Loucy (cell line): ENCODE measurements at regions not wholly inside any gene's neighbourhood (a gene's known extent, or its start where the extent isn't known, plus 50 kb on each side); places are given as distances from the start of the nearest gene placed in this dataset.

Experiments used
- H2AFZ ChIP-seq: fragments of 200-600 bp; sonication (generic); 2 replicates; pipeline ENCODE4 v1.6.0; 2016; ENCODE audit warnings: antibody characterized with exemption, mild to moderate bottlenecking, low read length, moderate library complexity
- H3F3A ChIP-seq: fragments of 200-600 bp; 2 replicates; pipeline ENCODE4 v1.6.0; 2016; ENCODE audit warnings: antibody characterized with exemption, low read depth, mild to moderate bottlenecking
- H3K27me3 ChIP-seq: fragments of 200-600 bp; sonication (generic); 2 replicates; pipeline ENCODE4 v1.6.1; 2014; ENCODE audit warnings: low read length, mild to moderate bottlenecking; ENCODE audit not compliant: insufficient read depth, poor library complexity, severe bottlenecking
- H3K36me3 ChIP-seq: fragments of 200-600 bp; sonication (generic); 2 replicates; pipeline ENCODE4 v1.6.1; 2016; ENCODE audit warnings: low read length; ENCODE audit not compliant: insufficient read depth
- H3K4me1 ChIP-seq: fragments of 200-600 bp; sonication (generic); 2 replicates; pipeline ENCODE4 v1.5.1; 2014; ENCODE audit warnings: low read length, mild to moderate bottlenecking; ENCODE audit not compliant: insufficient read depth, poor library complexity, severe bottlenecking
- H3K4me2 ChIP-seq: fragments of 200-600 bp; sonication (generic); 2 replicates; pipeline ENCODE4 v1.6.0; 2014; ENCODE audit warnings: antibody characterized with exemption, low read length, low read depth, mild to moderate bottlenecking; ENCODE audit not compliant: poor library complexity, severe bottlenecking
- H3K4me3 ChIP-seq: fragments of 200-600 bp; sonication (generic); 2 replicates; pipeline ENCODE4 v1.5.1; 2014; ENCODE audit warnings: low read length, mild to moderate bottlenecking, mixed read lengths; ENCODE audit not compliant: poor library complexity, severe bottlenecking
- H3K79me2 ChIP-seq: fragments of 200-600 bp; sonication (generic); 2 replicates; pipeline ENCODE4 v1.6.1; 2014; ENCODE audit warnings: low read length; ENCODE audit not compliant: insufficient read depth
- H3K9ac ChIP-seq: fragments of 200-600 bp; sonication (generic); 2 replicates; pipeline ENCODE4 v1.6.0; 2014; ENCODE audit warnings: mild to moderate bottlenecking, low read depth, low read length, moderate library complexity; ENCODE audit not compliant: poor library complexity, severe bottlenecking
- H3K9me2 ChIP-seq: fragments of 200-600 bp; sonication (generic); replicated peaks from 2 replicates; pipeline ENCODE4 v1.6.1; 2016; ENCODE audit warnings: low read depth, low read length, mixed read lengths
- H3K9me3 ChIP-seq: fragments of 200-600 bp; sonication (generic); 2 replicates; pipeline ENCODE4 v1.6.1; 2014; ENCODE audit warnings: mild to moderate bottlenecking, antibody characterized with exemption, low read length, low read depth; ENCODE audit not compliant: insufficient read depth
- H4K20me1 ChIP-seq: fragments of 200-600 bp; sonication (generic); 2 replicates; pipeline ENCODE4 v1.6.0; 2014; ENCODE audit warnings: antibody characterized with exemption, low read length, mild to moderate bottlenecking; ENCODE audit not compliant: insufficient read depth, poor library complexity, severe bottlenecking
- EZH2phosphoT487 ChIP-seq: fragments of 200-600 bp; IDR thresholded peaks from 2 replicates; pipeline ENCODE4 v1.6.1; 2018; ENCODE audit warnings: antibody characterized with exemption, mild to moderate bottlenecking, moderate library complexity, borderline replicate concordance
- TF ChIP-seq, protein P1 (sequence below): fragments of 200-600 bp; sonication (generic); conservative IDR thresholded peaks from 2 replicates; pipeline ENCODE4 v1.5.1; 2014; ENCODE audit warnings: mild to moderate bottlenecking, antibody characterized with exemption, low read length

GRCh38 chrX:39311646-39312045 lies 510.4 kb downstream of the MID1IP1 start:
- Histone ChIP-seq H2AFZ (peak overlapping the region; percentile 29; the same call in 1 of the 2 replicates), H3K4me2 (peak overlapping the region; percentile 63), H3K27me3 (no peaks in the 10 kb centered on the region), H4K20me1 (no peaks in the 10 kb centered on the region), H3K9ac (peak overlapping the region; percentile 41), H3K9me2 (no peaks in the 10 kb centered on the region), H3K4me1 (peaks cover 71% of the 10 kb centered on the region), H3K9me3 (no peaks in the 10 kb centered on the region), H3K36me3 (no peaks in the 10 kb centered on the region), H3K4me3 (peak overlapping the region; percentile 28), H3K79me2 (no peaks in the 10 kb centered on the region), H3F3A (no peaks in the 10 kb centered on the region)
- TF ChIP-seq, protein P1, sequence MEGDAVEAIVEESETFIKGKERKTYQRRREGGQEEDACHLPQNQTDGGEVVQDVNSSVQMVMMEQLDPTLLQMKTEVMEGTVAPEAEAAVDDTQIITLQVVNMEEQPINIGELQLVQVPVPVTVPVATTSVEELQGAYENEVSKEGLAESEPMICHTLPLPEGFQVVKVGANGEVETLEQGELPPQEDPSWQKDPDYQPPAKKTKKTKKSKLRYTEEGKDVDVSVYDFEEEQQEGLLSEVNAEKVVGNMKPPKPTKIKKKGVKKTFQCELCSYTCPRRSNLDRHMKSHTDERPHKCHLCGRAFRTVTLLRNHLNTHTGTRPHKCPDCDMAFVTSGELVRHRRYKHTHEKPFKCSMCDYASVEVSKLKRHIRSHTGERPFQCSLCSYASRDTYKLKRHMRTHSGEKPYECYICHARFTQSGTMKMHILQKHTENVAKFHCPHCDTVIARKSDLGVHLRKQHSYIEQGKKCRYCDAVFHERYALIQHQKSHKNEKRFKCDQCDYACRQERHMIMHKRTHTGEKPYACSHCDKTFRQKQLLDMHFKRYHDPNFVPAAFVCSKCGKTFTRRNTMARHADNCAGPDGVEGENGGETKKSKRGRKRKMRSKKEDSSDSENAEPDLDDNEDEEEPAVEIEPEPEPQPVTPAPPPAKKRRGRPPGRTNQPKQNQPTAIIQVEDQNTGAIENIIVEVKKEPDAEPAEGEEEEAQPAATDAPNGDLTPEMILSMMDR, result no peak
- TF ChIP-seq EZH2phosphoT487, result no peak

GRCh38 chrX:39313146-39313545 lies 511.9 kb downstream of the MID1IP1 start:
- Histone ChIP-seq H3K9me3 (no peaks in the 10 kb centered on the region), H3K27me3 (no peaks in the 10 kb centered on the region), H2AFZ (no peak overlapping the region), H3K9ac (no peak overlapping the region), H3K79me2 (no peaks in the 10 kb centered on the region), H3K36me3 (no peaks in the 10 kb centered on the region), H3F3A (no peaks in the 10 kb centered on the region), H3K4me3 (no peak overlapping the region), H3K9me2 (no peaks in the 10 kb centered on the region), H4K20me1 (no peaks in the 10 kb centered on the region), H3K4me2 (no peak overlapping the region), H3K4me1 (peaks cover 69% of the 10 kb centered on the region)
- no peak for TF ChIP-seq EZH2phosphoT487
- TF ChIP-seq, protein P1, result no peak

- H3K9me3 ChIP-seq, result no peaks in the 10 kb centered on the region
- H3F3A ChIP-seq, result no peaks in the 10 kb centered on the region
- H3K9ac ChIP-seq, result no peak overlapping the region
- H3K4me2 ChIP-seq, result no peak overlapping the region
- H3K9me2 ChIP-seq, result no peaks in the 10 kb centered on the region
- no peaks in the 10 kb centered on the region for H3K27me3 ChIP-seq
- H4K20me1 ChIP-seq, result no peaks in the 10 kb centered on the region
- H3K4me3 ChIP-seq, result no peak overlapping the region
- TF ChIP-seq EZH2phosphoT487, result no peak
- TF ChIP-seq, protein P1, result no peak
- no peak overlapping the region for H2AFZ ChIP-seq
- H3K79me2 ChIP-seq, result no peaks in the 10 kb centered on the region
- no peaks in the 10 kb centered on the region for H3K36me3 ChIP-seq
- peaks cover 26% of the 10 kb centered on the region for H3K4me1 ChIP-seq
These were observed 517.5 kb downstream of the MID1IP1 start for GRCh38 chrX:39318506-39319343.
